ENCODE measurements at regions not wholly inside any gene's neighbourhood (a gene's known extent, or its start where the extent isn't known, plus 50 kb on each side); places are given as distances from the start of the nearest gene placed in this dataset.

GRCh38 chr20:21577551-21577950 is 63.7 kb upstream of the NKX2-2 start:
- TF ChIP-seq ZFX (IDR thresholded peaks at IDR 0.05) = no peak
- no peak for TF ChIP-seq CTCF (conservative IDR thresholded peaks at IDR 0.05)
- H3K27ac ChIP-seq = no peak overlapping the region

GRCh38 chr20:21575981-21576740 is 62.3 kb upstream of the NKX2-2 start:
- H3K27ac ChIP-seq = no peak overlapping the region
- TF ChIP-seq ZFX (IDR thresholded peaks at IDR 0.05) (no peak), CTCF (conservative IDR thresholded peaks at IDR 0.05) (no peak)

GRCh38 chr20:21575167-21575566 is 61.3 kb upstream of the NKX2-2 start:
- H3K27ac ChIP-seq = no peak overlapping the region
- TF ChIP-seq ZFX (IDR thresholded peaks at IDR 0.05) = no peak

GRCh38 chr20:21574443-21574842 is 60.6 kb upstream of the NKX2-2 start:
- TF ChIP-seq CTCF (conservative IDR thresholded peaks at IDR 0.05) = no peak
- TF ChIP-seq ZFX (IDR thresholded peaks at IDR 0.05) = no peak
- no peak overlapping the region for H3K27ac ChIP-seq

GRCh38 chr20:21573259-21573658 is 59.4 kb upstream of the NKX2-2 start:
- H3K27ac ChIP-seq = no peak overlapping the region
- TF ChIP-seq CTCF (conservative IDR thresholded peaks at IDR 0.05) (no peak), ZFX (IDR thresholded peaks at IDR 0.05) (no peak)

- no peak for TF ChIP-seq ZFX (IDR thresholded peaks at IDR 0.05)
- TF ChIP-seq CTCF (conservative IDR thresholded peaks at IDR 0.05) = peak; percentile 88
- no peak overlapping the region for H3K27ac ChIP-seq
These were observed 58.2 kb upstream of the NKX2-2 start for GRCh38 chr20:21571841-21572690.

GRCh38 chr20:21570285-21570992 is 56.6 kb upstream of the NKX2-2 start:
- TF ChIP-seq ZFX (IDR thresholded peaks at IDR 0.05) = no peak
- no peak overlapping the region for H3K27ac ChIP-seq

- TF ChIP-seq CTCF (conservative IDR thresholded peaks at IDR 0.05) (no peak), ZFX (IDR thresholded peaks at IDR 0.05) (no peak)
- no peak overlapping the region for H3K27ac ChIP-seq
These were observed 55.7 kb upstream of the NKX2-2 start for GRCh38 chr20:21569586-21569985.

Data from C4-2B (cell line).